HCEC 1CT (cell line): ENCODE measurements at regions not wholly inside any gene's neighbourhood (a gene's known extent, or its start where the extent isn't known, plus 50 kb on each side); places are given as distances from the start of the nearest gene placed in this dataset.

Experiments used
- DNase-seq: peaks from one replicate; pipeline ENCODE4 v3.0.0-alpha.2; 2017

DNA sequence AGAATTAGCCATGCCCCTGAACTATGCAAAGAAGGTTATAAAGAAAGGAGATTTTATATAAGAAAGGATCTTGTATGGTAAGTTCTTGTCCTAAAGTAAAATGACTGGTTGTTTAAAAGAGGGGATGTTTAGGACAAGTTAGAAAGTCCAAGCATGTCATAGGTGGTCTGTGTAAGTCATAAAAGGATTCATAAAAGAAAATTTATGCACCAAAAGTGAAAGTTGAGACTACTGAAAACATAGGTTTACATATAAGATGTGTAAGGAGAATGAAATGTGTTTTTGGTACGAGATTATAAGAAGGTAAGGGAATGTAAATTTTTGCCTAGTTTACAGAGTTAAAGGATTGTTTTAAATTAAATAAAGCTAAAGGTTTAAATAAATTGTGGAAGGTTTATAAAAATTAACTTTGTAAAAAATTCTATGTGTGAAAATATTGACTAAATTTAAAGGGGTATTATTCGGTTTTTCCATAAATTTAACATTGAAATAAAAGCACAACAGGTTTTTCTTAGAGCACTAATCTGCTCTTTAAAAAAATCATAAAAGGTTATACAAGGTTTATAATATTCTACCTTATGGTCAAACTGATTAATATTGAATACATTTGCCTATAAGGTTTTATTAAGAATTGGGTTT is 93.6 kb upstream of the UST start:
- DNase-seq = no peak

DNA sequence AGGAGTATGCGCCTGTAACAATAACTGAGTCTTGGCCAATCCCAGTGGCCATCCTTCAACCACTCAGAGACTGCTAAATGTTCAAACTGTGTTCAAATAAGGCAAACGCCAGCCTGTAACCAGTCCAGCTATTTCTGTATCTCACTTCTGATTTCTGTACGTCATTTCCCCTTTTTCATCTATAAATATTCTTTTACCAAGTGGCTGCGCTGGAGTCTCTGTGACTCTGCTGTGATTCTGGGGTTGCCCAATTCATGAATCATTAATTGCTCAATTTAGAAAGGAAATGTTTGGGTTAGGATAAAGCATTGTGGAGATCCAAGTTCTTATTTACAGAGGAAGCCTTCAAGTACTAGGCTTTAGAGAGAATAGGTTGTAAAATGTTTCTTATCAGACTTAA is 89.8 kb upstream of the UST start:
- peak; percentile 89 for DNase-seq

DNA sequence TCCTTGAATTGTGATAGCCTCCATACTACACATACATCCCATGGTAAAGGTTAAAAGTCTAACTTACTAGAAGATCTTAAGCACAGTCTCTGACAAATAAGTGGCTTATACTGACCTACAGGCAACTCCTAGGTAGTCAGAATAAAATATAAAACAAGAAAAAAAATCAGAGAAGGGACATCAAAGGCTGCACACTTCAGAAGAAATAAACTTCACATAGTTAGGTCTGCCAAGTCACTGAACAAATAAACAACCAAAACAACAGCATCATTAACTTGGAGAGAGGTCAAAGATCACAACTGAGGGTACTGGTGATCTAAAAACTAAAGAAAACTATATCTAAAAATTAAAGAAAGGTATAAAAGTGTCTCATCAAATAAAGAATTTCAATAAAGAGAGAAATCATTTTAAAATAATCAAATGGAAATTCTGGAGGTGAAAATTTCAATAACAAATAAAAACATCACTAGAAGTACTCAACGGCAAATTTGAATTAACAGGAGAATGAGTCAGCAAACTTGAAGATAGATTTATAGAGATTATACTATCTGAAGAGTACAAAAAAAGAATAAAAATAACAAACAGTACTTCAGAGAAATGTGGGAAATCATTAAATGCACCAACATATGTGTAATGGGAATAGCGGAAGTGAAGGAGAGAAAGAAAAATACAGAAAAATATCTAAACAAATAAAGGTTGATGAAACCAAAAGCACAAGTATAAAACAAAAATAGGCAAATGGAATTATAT is 88.0 kb upstream of the UST start:
- DNase-seq = no peak

DNA sequence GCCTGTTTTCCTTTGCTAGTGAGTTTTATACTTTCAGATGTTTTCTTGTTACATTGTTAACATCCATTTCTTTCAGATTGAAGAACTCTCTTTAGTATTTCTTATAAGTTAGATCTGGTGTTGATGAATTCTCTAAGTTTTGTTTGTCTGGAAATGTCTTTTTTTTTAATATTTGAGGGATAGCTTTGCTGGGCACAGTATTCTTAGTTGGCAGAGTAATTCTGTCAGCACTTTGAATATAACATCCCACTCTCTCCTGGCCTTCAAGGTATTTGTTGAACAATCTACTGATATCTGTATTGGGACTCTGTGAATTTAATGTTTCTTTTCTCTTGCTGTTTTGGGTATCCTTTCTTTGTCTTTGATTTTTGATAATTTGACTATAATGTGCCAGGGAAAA is 79.4 kb upstream of the UST start:
- DNase-seq = no peak

DNA sequence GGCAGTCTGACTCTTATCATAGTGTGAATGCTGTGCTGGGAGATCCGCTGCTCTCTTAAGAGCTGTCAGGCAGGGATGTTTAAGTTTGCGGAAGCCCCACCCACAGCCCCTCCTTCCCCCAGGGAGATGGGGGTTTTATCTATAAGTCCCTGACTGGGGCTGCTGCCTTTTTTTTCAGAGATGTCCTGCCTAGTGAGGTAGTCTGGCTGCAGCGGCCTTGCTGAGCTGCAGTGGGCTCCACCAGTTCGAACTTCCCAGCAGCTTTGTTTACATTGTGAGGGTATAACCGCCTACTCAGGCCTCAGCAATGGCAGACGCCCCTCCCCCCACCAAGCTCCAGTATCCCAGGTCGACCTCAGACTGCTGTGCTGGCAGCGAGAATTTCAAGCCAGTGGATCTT is 75.7 kb upstream of the UST start:
- DNase-seq = no peak

DNA sequence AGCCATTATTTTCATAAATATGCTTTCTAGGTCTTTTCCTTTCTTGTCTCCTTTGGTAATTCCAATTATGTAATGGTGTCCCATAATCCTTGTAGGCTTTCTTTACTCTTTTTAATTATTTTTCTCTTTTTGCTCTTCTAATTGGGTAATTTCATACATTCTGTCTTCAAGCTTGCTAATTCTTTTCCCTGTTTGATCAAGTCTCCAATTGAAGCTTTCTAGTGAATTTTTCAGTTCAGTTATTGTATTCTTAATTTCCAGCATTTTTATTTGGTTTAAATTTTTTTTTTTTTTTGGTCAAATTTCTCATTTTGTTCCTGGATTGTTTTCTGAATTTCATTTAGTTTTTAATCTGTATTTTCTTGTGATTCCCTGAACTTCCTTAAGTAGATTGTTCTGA is 74.9 kb upstream of the UST start:
- DNase-seq = no peak

DNA sequence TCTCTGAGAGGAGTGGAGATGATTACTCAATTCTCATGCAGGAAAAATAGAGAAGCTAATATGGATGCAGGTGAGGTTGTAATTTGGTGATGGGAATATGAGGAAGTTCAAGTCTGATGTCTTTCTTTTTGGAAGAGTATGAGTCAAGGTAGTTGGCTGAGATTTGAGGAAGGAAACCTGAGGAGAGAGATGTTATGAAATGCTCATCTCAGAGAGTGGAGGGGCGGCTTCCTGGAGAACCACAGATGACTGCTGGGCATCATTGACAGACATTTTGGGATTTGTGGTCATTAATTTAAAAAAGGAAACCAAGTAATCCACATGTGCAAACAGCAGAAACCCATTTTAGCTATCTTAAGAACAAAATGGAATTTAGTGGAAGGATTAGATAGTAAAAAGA is 72.5 kb upstream of the UST start:
- no peak for DNase-seq

DNA sequence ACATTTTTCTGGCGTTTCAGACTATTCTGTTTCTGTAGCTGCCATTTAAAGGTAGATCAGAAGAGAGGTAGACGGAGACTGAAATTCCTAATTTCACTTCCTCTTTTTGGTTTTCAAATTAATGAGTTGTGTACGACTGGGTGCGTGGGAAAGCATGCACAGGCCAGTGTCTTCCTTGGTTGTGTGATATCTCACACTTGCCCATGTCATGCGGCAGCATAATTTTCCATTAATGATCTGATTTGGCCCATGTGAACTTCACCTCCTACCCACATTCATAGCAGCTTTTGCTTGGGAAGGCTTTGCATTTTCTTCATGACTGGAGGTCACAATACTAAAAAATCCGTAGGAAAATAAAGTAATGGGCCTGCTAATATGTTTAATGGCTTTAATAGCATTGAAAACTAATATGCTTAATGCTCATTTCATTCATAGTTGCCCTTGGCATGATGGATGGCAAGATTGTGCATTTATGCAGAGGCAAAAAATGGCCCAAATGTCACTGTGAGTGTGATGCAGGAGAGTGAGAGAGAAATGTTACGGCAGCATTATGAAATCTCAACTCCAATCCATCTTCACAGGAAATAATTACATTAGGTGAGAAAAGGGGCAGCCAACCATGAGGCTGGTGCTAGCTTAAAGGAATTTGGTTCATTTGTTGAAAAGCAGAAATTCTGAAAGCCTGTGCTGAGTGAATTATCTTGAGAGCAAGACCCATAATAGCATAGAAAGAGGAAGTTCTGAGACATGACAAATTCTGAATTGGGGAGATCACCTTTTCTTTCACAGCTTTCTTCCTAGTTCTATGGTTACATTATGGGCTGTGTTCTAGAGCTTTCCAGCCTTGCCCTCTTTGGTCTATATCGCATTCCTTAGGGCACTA is 69.0 kb upstream of the UST start:
- DNase-seq = no peak

DNA sequence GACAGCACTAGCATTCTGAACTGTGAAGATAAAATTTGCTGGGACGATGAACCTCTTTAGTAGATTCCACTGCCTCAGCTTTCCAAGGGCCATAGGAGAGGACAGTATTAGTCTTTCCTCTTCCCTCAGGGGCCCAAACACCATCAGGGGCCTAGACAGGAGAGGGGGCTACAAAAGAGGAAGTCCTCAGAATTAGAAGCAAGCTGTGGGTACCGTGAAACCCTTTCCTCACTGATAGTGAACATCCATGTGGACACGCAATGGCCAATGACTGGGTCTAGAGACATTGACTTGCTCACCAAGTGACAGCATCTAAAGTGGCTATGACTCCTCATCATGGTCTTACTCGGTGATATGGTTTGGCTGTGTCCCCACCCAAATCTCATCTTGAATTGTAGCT is 68.1 kb upstream of the UST start:
- DNase-seq = no peak

DNA sequence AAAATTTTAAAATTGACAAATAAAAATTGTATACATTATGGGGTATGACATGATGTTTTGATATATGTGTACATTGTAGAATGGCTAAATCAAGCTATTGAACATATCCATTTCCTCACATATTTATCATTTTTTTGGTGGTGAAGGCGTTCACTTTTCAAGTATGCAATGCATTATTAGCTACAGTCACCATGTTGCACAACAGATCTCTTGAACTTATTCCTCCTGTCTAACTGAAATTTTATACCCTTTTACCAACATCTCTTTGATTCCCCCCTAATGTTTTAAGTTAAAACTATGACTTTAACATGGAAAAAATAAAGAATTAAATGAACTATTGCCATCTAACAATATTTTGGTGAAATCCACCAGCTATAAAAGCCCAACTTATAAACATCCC is 65.2 kb upstream of the UST start:
- DNase-seq = peak; percentile 8

DNA sequence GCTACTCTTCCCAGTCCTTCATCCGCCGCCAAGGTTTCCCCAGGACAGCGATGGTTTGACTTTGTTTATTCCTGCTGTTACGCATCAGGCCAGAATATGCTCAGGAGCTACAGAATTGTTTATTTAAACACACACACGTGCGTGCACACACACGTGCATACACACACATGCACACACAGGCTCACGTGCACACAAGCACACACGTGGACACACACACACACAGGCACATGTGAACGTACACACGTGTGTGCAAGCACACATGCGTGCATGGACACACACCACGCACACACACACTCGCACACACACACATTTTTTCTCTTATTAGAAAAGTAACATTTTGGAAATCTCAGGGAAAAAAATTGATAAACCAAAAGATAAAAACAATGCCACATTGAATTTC is 64.6 kb upstream of the UST start:
- DNase-seq = no peak

DNA sequence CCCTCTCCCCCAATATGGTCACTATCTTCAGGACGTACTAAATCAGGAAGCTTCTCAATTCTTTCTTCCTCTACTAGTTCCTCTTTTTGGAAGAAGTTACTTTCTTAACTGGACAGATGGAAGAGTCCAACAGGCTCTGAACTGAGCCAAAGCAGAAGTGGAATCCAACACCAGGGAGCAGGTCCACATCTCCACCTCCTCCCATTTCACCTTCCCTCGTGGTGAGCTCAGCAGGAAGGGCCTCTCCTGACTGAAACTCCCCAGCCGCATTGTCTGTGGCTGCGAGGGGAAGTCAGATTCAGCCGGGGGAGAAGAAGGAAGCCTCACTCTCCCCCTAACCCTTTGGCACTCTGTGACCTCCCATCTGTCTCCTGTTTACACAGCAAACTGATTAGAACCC is 63.8 kb upstream of the UST start:
- no peak for DNase-seq

DNA sequence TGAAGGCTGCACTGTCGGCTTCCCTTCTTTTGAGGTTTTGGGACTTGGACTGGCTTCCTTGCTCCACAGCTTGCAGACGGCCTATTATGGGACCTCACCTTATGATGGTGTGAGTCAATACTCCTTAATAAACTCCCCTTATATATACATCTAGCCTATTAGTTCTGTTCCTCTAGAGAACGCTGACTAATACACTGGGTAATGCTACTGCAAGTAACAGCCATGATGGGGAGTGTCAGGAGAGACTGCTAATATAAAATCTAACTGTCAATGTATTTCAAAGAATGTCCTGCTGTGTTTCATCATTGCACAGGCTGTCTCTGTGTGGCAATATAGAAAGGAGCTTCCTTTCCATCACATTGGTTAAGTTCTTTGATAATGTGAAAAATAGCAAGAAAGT is 57.7 kb upstream of the UST start:
- no peak for DNase-seq

DNA sequence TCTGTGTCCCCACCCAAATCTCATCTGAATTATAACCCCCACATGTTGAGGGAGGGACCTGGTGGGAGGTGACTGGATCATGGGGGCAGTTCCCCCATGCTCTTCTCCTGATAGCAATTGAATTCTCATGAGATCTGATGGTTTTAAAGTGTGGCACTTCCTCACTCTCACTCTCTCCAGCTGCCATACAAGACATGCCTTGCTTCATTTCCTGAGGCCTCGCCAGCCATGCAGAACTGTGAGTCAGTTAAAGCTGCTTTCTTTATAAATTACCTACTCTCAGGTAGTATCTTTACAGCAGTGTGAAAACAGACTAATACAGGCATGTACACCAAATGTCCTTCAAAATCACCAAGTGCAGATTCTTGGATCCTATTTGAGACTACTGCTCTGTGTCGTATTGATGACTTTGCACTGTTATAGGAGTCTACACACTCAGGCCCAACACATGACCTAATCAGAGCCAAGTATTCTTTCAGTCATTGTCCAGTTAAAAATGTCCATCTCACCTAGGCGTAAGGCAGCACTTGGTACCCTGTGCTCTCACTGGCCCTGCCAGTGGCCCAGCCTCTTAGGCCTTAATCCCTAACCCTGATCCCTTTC is 52.8 kb upstream of the UST start:
- DNase-seq = no peak
